LNCaP clone FGC (cell line): ENCODE measurements at regions not wholly inside any gene's neighbourhood (a gene's known extent, or its start where the extent isn't known, plus 50 kb on each side); places are given as distances from the start of the nearest gene placed in this dataset.

Experiments
- DNase-seq: peaks from one replicate; pipeline ENCODE4 v3.0.0-alpha.2; 2011; ENCODE audit warnings: low read depth
- H3K4me3 ChIP-seq: 2 replicates; pipeline ENCODE4 v1.5.1; 2011; ENCODE audit warnings: mild to moderate bottlenecking, low read depth, low read length, control low read depth
- CTCF ChIP-seq: IDR thresholded peaks from 2 replicates; pipeline ENCODE4 v1.5.1; 2012; ENCODE audit warnings: mild to moderate bottlenecking; ENCODE audit not compliant: control insufficient read depth, insufficient read depth; ENCODE audit errors: extremely low read depth

- no peak for DNase-seq
- no peak for TF ChIP-seq CTCF
These were observed 185.8 kb downstream of the TTLL2 start for GRCh38 chr6:167510648-167511047.

GRCh38 chr6:167512696-167513375 is 187.9 kb downstream of the TTLL2 start:
- H3K4me3 ChIP-seq, result no peak overlapping the region
- no peak for TF ChIP-seq CTCF
- no peak for DNase-seq

More at GRCh38 chr6:167510648-167511047, 185.8 kb downstream of the TTLL2 start:
- no peak overlapping the region for H3K4me3 ChIP-seq

- H3K4me3 ChIP-seq, result no peak overlapping the region
- no peak for DNase-seq
- no peak for TF ChIP-seq CTCF
These were observed 188.9 kb downstream of the TTLL2 start for GRCh38 chr6:167513778-167514177.

- H3K4me3 ChIP-seq, result no peak overlapping the region
- DNase-seq, result no peak
- no peak for TF ChIP-seq CTCF
These were observed 189.6 kb downstream of the TTLL2 start for GRCh38 chr6:167514524-167514923.

DNA sequence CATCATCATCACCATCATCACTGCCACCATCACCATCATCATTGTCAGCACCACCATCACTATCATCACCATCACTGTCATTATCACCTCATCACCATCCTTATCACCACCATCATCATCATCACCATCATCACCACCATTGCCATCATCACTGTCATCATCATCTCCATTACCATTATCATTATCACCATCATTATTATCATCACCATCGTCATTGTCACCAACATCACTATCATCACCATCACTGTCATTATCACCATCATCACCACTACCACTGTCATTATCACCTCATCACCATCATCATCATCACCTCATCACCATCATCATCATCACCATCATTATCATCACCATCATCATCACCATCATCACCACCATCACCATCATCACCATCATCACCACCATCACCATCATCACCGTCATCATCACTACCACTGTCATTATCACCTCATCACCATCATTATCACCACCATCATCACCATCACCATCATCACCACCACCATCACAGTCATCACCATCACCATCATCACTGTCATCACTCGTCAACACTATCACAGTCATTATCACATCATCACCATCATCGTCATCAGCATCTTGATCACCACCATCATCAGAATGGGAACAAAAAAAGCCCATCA is 191.1 kb downstream of the TTLL2 start:
- no peak for DNase-seq
- no peak overlapping the region for H3K4me3 ChIP-seq
- no peak for TF ChIP-seq CTCF

GRCh38 chr6:167517254-167517916 is 192.5 kb downstream of the TTLL2 start:
- no peak for DNase-seq
- H3K4me3 ChIP-seq, result no peak overlapping the region
- TF ChIP-seq CTCF, result no peak
